ENCODE measurements at regions not wholly inside any gene's neighbourhood (a gene's known extent, or its start where the extent isn't known, plus 50 kb on each side); places are given as distances from the start of the nearest gene placed in this dataset.

- in situ Hi-C loops (cut with HindIII; ENCODE audit: low sequenced_read_pairs): no loop called here
- H3K4me3 ChIP-seq (ENCODE audit: low read depth, low read length): no peak overlapping the region
- TF ChIP-seq, protein P1, sequence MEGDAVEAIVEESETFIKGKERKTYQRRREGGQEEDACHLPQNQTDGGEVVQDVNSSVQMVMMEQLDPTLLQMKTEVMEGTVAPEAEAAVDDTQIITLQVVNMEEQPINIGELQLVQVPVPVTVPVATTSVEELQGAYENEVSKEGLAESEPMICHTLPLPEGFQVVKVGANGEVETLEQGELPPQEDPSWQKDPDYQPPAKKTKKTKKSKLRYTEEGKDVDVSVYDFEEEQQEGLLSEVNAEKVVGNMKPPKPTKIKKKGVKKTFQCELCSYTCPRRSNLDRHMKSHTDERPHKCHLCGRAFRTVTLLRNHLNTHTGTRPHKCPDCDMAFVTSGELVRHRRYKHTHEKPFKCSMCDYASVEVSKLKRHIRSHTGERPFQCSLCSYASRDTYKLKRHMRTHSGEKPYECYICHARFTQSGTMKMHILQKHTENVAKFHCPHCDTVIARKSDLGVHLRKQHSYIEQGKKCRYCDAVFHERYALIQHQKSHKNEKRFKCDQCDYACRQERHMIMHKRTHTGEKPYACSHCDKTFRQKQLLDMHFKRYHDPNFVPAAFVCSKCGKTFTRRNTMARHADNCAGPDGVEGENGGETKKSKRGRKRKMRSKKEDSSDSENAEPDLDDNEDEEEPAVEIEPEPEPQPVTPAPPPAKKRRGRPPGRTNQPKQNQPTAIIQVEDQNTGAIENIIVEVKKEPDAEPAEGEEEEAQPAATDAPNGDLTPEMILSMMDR (IDR thresholded peaks at IDR 0.05; ENCODE audit: low read depth, low read length): no peak
- DNase-seq (ENCODE audit: low read depth, low spot score): peak; percentile 28
Observed at GRCh38 chr7:12754179-12754578, 66.7 kb downstream of the ARL4A start.

DNA sequence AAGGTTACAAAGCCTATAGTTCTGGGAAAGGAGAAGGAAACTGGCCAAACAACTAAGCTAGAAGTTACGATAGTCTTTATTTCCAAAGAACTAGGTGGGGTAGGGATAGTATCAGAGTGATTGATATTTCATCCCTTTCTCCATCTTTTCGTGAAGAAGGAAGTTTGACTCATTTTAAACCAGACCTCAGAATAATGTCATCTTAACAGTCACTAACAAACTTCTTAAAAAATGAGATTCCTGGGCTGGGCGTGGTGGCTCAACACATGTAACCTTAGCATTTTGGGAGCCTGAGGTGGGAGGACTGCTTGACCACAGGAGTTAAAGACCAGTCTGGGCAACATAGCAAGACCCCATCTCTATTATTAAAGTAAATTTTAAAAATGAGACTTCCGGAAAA lies 69.4 kb downstream of the ARL4A start:
- in situ Hi-C loops (cut with HindIII; ENCODE audit: low sequenced_read_pairs): no loop called here
- TF ChIP-seq, protein P1 (IDR thresholded peaks at IDR 0.05; ENCODE audit: low read depth, low read length): no peak
- no peak overlapping the region for H3K4me3 ChIP-seq (ENCODE audit: low read depth, low read length)
- DNase-seq (ENCODE audit: low read depth, low spot score): no peak

DNA sequence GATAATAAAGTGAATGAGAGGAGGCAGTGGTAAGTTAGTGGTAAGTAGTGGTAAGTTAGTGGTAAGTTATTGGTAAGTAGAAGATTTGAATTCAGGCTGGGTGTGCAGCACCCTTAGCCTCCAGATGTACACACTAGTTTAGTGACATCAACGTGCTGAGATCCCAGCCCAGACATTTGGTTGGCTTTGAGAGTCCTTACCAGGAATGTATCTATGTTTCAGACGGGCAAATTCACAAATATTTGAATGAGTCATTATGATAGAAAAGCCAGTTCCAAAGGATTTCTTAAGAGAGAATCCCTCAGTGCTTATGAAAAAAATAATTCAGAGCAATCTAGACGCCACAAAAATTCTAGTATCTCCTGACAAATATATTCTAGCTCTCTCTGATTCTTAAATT lies 70.0 kb downstream of the ARL4A start:
- TF ChIP-seq, protein P1 (IDR thresholded peaks at IDR 0.05; ENCODE audit: low read depth, low read length): no peak
- peak; percentile 86 for DNase-seq (ENCODE audit: low read depth, low spot score)
- in situ Hi-C loops (cut with HindIII; ENCODE audit: low sequenced_read_pairs): no loop called here

DNA sequence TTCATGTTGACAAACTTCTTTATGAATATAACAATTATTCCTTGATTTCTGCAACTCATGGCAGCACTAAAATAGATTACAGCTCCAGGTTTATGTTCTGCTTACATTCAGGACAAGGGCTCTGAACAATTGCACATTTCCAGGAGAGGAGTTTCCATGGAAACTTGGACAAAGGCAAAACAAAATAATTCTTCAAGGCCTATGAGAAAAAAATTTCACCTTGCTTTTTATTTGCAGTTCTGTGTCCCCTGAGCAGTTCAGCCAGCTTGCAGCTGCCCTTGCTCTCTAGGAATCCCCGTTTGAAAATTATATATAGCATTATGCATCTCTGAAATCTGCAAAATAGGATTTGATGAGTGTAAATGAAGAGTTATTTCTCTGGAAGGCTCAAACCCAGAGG lies 71.7 kb downstream of the ARL4A start:
- DNase-seq (ENCODE audit: low read depth, low spot score): peak; percentile 63
- in situ Hi-C loops (cut with HindIII; ENCODE audit: low sequenced_read_pairs): no loop called here
- TF ChIP-seq, protein P1 (IDR thresholded peaks at IDR 0.05; ENCODE audit: low read depth, low read length): no peak
- no peak overlapping the region for H3K4me3 ChIP-seq (ENCODE audit: low read depth, low read length)

More for the DNA sequence above, 70.0 kb downstream of the ARL4A start:
- H3K4me3 ChIP-seq (ENCODE audit: low read depth, low read length): no peak overlapping the region

DNA sequence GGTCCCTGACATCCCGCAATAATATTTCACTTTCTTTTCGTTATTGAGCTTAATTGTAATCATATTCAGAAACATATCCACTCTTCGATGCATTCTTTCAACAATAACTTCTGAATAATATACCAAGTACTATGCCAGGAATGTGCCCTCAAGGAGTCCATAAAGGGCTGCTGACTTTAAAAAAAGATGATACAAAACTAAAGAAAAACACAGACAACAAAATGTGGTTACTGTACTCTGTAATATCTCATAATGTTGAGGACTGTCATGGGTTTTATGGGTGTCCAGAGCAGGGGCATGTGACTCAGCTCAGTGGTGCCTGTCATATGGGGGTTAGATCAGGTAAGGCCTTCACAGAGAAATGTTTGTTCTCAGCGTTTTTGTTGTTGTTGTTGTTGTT lies 73.7 kb downstream of the ARL4A start:
- in situ Hi-C loops (cut with HindIII; ENCODE audit: low sequenced_read_pairs): no loop called here
- no peak for DNase-seq (ENCODE audit: low read depth, low spot score)
- TF ChIP-seq, protein P1 (IDR thresholded peaks at IDR 0.05; ENCODE audit: low read depth, low read length): no peak
- no peak overlapping the region for H3K4me3 ChIP-seq (ENCODE audit: low read depth, low read length)

GRCh38 chr7:12761691-12762090 lies 74.3 kb downstream of the ARL4A start:
- in situ Hi-C loops (cut with HindIII; ENCODE audit: low sequenced_read_pairs): no loop called here
- TF ChIP-seq, protein P1 (IDR thresholded peaks at IDR 0.05; ENCODE audit: low read depth, low read length): no peak
- no peak overlapping the region for H3K4me3 ChIP-seq (ENCODE audit: low read depth, low read length)
- no peak for DNase-seq (ENCODE audit: low read depth, low spot score)

- DNase-seq (ENCODE audit: low read depth, low spot score): no peak
- no peak overlapping the region for H3K4me3 ChIP-seq (ENCODE audit: low read depth, low read length)
- TF ChIP-seq, protein P1 (IDR thresholded peaks at IDR 0.05; ENCODE audit: low read depth, low read length): no peak
- in situ Hi-C loops (cut with HindIII; ENCODE audit: low sequenced_read_pairs): no loop called here
Observed at GRCh38 chr7:12764458-12764891, 77.0 kb downstream of the ARL4A start.
